T-cell (primary cell): ENCODE measurements at regions not wholly inside any gene's neighbourhood (a gene's known extent, or its start where the extent isn't known, plus 50 kb on each side); places are given as distances from the start of the nearest gene placed in this dataset.

Source experiments
- ATAC-seq, 4 experiments: fragments of 200-7000 bp in 3 of 4; fragments of 150-1000 bp in 1 of 4; cut with Tn5 transposase; replicated peaks in 1 of 4; 1 replicate in 3 of 4; 2 replicates in 1 of 4; pipeline ENCODE4 v1.10.0; 2021; ENCODE audit warnings: moderate library complexity in 3 of 4, mild to moderate bottlenecking in 2 of 4, moderate number of reproducible peaks in 1 of 4
- CTCF ChIA-PET, 2 donors: fragments of 300-600 bp; sonication (Branson Sonifier 250); formaldehyde crosslinking; loops; one replicate each; lab custom pipeline; 2022; ENCODE audit warnings: antibody characterized with exemption in 2 of 2; lab: Charles Lee
- POLR2A ChIA-PET, 2 donors: fragments of 300-600 bp; sonication (Branson Sonifier 250); formaldehyde crosslinking; loops; one replicate each; lab custom pipeline; 2022; ENCODE audit warnings: antibody characterized with exemption in 2 of 2; lab: Charles Lee
- DNase-seq, 35 experiments: peaks; one replicate each; pipeline versions ENCODE4 v3.0.0 to v3.0.0-alpha.2; 2013 to 2023
- H3K27ac ChIP-seq: one replicate; pipeline ENCODE4 v1.5.1; 2013; ENCODE audit warnings: low read length
- H3K27me3 ChIP-seq, 2 experiments: replicated peaks in 1 of 2; 1 replicate in 1 of 2; 2 replicates in 1 of 2; pipeline versions ENCODE4 v1.6.1 to v1.7.0; 2013; ENCODE audit warnings: low read length in 1 of 2, mixed read lengths in 1 of 2; ENCODE audit not compliant: control insufficient read depth in 2 of 2, insufficient read depth in 2 of 2; ENCODE audit errors: extremely low read depth in 1 of 2
- H3K36me3 ChIP-seq, 2 donors: 1 replicate in 1 of 2; 2 replicates in 1 of 2; pipeline versions ENCODE4 v1.6.1 to v1.7.0; 2013; ENCODE audit warnings: low read length in 1 of 2; ENCODE audit not compliant: control insufficient read depth in 2 of 2, insufficient read depth in 1 of 2; ENCODE audit errors: extremely low read depth in 1 of 2
- H3K4me1 ChIP-seq, 2 experiments: 1 replicate in 1 of 2; 2 replicates in 1 of 2; pipeline versions ENCODE4 v1.6.1 to v1.7.0; 2013; ENCODE audit warnings: low read length in 2 of 2, mixed read lengths in 1 of 2; ENCODE audit not compliant: insufficient read depth in 2 of 2, control insufficient read depth in 1 of 2; ENCODE audit errors: extremely low read depth in 1 of 2
- H3K4me3 ChIP-seq, 2 donors: 1 replicate in 1 of 2; 2 replicates in 1 of 2; pipeline versions ENCODE4 v1.5.1 to v1.7.0; 2013; ENCODE audit warnings: mild to moderate bottlenecking in 2 of 2, low read length in 1 of 2, moderate library complexity in 1 of 2; ENCODE audit not compliant: control insufficient read depth in 1 of 2; ENCODE audit errors: extremely low read depth in 1 of 2
- H3K9me3 ChIP-seq: 2 replicates; pipeline ENCODE4 v1.7.0; 2013
- H3K27ac Mint-ChIP-seq, 2 donors: one replicate each; pipeline ENCODE4 v1.8.0; 2020 to 2021; ENCODE audit warnings: mild to moderate bottlenecking in 2 of 2, mixed read lengths in 2 of 2
- H3K27me3 Mint-ChIP-seq, 2 donors: one replicate each; pipeline ENCODE4 v1.8.0; 2021 to 2022; ENCODE audit warnings: mixed read lengths in 2 of 2
- H3K36me3 Mint-ChIP-seq: one replicate; pipeline ENCODE4 v1.8.0; 2021; ENCODE audit warnings: mixed read lengths
- H3K4me1 Mint-ChIP-seq, 3 donors: one replicate each; pipeline ENCODE4 v1.8.0; 2020 to 2022; ENCODE audit warnings: mixed read lengths in 3 of 3, mild to moderate bottlenecking in 1 of 3
- H3K4me3 Mint-ChIP-seq, 3 donors: one replicate each; pipeline ENCODE4 v1.8.0; 2020 to 2022; ENCODE audit warnings: mild to moderate bottlenecking in 3 of 3, mixed read lengths in 3 of 3, moderate library complexity in 3 of 3
- H3K9me3 Mint-ChIP-seq, 3 donors: one replicate each; pipeline ENCODE4 v1.8.0; 2020 to 2022; ENCODE audit warnings: mixed read lengths in 3 of 3
- WGBS: methylation state at CpG from one replicate; pipeline ENCODE4 v1.1.5; 2013; ENCODE audit warnings: missing lambda C conversion rate; ENCODE audit not compliant: insufficient coverage; 5-methylcytosine and 5-hydroxymethylcytosine counted together

DNA sequence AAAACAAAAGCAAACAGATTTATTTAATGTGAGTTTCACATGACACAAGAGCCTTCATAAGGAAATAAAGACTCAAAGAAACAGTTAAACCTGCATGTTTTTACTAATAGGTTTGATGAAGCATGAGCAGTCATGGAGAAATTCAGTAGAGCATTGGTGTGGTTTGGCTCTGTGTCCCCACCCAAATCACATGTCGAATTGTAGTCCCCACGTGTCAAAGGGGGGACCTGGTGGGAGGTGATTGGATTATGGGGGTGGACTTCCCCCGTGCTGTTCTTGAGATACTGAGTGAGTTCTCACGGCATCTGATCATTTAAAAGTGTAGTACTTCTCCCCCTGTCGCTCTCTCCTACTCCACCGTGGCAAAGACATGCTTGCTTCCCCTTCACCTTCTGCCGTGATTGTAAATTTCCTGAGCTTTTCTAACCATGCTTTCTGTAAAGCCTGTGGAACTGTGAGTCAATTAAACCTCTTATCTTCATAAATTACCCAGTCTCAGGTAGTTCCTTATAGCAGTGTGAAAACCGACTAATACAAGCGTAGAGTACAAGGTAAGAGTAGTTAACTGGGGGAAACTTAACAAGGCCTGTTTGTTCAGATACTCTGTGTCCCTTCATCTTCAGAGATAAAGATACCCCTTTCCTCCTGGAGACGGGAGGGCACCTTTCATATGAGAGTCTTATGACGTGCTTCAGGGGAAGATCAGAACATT, 354.8 kb downstream of the SIPA1L2 start:
- no peaks in the 10 kb centered on the region for H3K9me3 ChIP-seq
- Mint-ChIP-seq H3K36me3 (no peaks in the 10 kb centered on the region), H3K4me1 (no peaks in the 10 kb centered on the region), H3K27me3 (peaks cover 14 to 23% of the 10 kb centered on the region in 2 donors), H3K4me3 (no peak overlapping the region), H3K27ac (no peak overlapping the region), H3K9me3 (no peaks in the 10 kb centered on the region)
- H3K4me1 ChIP-seq: no peaks in the 10 kb centered on the region
- DNase-seq (no peak), ATAC-seq (no peak)
- H3K36me3 ChIP-seq: no peaks in the 10 kb centered on the region
- no peak overlapping the region for H3K4me3 ChIP-seq
- H3K27ac ChIP-seq: no peak overlapping the region
- peaks cover 0 to 5% of the 10 kb centered on the region in 2 experiments for H3K27me3 ChIP-seq
- CTCF ChIA-PET: no interaction called here
- 85% methylated on average over 5 of the region's 11 CpGs for WGBS
- POLR2A ChIA-PET: interaction anchor here in 1 of 2 donors (0.6 kb wide), 1 partner anchor 23 kb away, joined by 4 read pairs; no protein-coding TSS in a partner anchor

DNA sequence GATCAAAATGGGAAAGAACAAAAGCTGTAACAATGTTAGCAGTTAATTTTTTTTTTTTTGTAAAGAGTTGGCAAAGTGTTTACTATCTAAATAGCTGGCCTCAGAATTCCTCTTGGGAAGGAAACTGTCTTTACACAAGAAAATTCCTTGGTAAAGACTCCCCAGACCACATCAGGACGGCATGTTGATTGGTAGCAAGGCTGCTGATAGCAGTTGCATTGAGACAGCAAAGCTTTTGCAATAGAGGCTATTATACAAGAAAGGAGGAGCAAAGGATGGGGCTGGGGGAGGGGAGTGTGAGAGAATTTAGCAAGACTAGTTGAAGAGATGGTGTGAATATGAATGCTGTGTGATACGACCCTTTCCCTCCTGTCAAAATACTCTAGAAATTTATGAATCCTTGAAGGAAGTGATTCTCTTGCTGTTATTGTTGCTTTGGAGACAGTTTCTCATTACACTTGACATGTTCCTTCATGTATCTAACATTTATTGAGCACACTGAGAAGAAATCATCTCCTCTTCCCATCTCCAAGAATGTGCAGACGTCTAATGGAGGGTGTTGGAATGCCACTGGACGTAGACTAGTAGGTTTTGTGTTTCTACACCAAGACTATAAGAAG, 355.6 kb downstream of the SIPA1L2 start:
- no peak overlapping the region for H3K27ac Mint-ChIP-seq
- Histone ChIP-seq H3K36me3 (no peaks in the 10 kb centered on the region), H3K4me3 (no peak overlapping the region), H3K4me1 (no peaks in the 10 kb centered on the region), H3K9me3 (no peaks in the 10 kb centered on the region), H3K27me3 (peaks cover 0 to 5% of the 10 kb centered on the region in 2 experiments), H3K27ac (no peak overlapping the region)
- H3K9me3 Mint-ChIP-seq: no peaks in the 10 kb centered on the region
- WGBS: no CpG with 5 or more reads among the region's 4 CpGs
- no peaks in the 10 kb centered on the region for H3K4me1 Mint-ChIP-seq
- no peaks in the 10 kb centered on the region for H3K36me3 Mint-ChIP-seq
- ChIA-PET POLR2A (no interaction called here), CTCF (no interaction called here)
- ATAC-seq (no peak), DNase-seq (no peak)
- no peak overlapping the region for H3K4me3 Mint-ChIP-seq
- H3K27me3 Mint-ChIP-seq: peaks cover 14 to 19% of the 10 kb centered on the region in 2 donors

DNA sequence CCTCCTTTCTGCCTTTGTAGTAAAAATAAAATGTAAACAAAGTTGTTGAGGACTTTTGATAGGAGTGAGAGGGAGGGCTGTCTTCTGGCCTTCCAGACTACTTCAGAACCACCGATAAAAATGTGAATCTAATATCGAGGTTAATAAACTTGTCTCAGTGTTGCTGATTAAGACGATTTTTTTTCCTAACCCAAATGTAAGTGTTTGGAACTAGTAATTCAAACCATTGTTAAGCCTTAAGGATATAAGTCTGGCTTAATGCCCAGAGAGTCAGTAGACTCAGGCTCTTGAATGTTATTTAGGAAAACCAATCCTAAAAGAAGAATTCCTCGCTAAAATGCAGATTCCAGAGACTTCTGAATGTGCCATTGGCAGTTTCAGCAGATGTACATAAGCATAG, 356.9 kb downstream of the SIPA1L2 start:
- CTCF ChIA-PET: no interaction called here
- H3K9me3 ChIP-seq: no peaks in the 10 kb centered on the region

DNA sequence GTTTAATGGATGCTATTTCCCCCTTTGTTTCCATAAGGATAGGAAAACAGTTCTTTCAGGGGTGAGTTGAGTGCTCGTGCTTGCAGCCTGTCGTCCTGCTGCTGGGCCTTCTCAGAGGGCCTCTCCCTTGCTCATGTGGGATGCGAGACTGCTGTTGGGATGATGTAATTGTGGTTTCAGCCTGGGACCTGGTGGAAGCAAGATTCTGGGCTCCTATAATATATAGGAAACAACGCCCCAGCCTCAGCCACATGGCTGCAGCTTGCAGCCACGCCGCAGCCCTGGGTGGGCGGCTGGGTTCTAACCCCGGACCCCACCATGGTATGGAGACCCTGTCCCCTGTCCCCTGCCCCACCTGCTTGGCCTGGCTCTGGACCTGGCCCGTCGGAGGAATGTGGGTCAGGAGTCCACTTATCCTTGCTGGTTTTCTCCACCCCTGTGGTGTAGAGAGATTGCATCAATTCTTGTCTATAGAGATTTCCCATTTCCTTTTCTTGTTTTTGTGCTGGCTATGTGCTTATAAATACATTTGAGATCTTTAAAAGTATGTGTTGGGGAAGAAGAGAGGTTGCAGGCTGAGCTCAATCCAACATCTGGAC, 357.8 kb downstream of the SIPA1L2 start:
- WGBS: 57% methylated on average over 5 of the region's 10 CpGs
- ATAC-seq (no peak), DNase-seq (no peak)
- Mint-ChIP-seq H3K9me3 (no peaks in the 10 kb centered on the region), H3K36me3 (no peaks in the 10 kb centered on the region), H3K4me1 (no peaks in the 10 kb centered on the region), H3K4me3 (no peak overlapping the region), H3K27me3 (peaks cover 14 to 21% of the 10 kb centered on the region in 2 donors), H3K27ac (no peak overlapping the region)
- Histone ChIP-seq H3K4me3 (no peak overlapping the region), H3K27me3 (peaks cover 0 to 5% of the 10 kb centered on the region in 2 experiments), H3K27ac (no peak overlapping the region), H3K4me1 (no peaks in the 10 kb centered on the region), H3K36me3 (no peaks in the 10 kb centered on the region), H3K9me3 (no peaks in the 10 kb centered on the region)
- ChIA-PET POLR2A (interaction anchor here in 1 of 2 donors (0.6 kb wide), 1 partner anchor 13 kb away, joined by 7 read pairs; no protein-coding TSS in a partner anchor), CTCF (no interaction called here)

More for the DNA sequence above, 356.9 kb downstream of the SIPA1L2 start:
- H3K4me1 ChIP-seq: no peaks in the 10 kb centered on the region
- peaks cover 0 to 5% of the 10 kb centered on the region in 2 experiments for H3K27me3 ChIP-seq
- ATAC-seq (no peak), DNase-seq (no peak)
- peaks cover 14 to 21% of the 10 kb centered on the region in 2 donors for H3K27me3 Mint-ChIP-seq
- no peak overlapping the region for H3K4me3 Mint-ChIP-seq
- POLR2A ChIA-PET: no interaction called here
- no peak overlapping the region for H3K4me3 ChIP-seq
- WGBS: 100% methylated on average over 1 of the region's 4 CpGs
- no peaks in the 10 kb centered on the region for H3K36me3 ChIP-seq
- H3K27ac Mint-ChIP-seq: no peak overlapping the region
- H3K36me3 Mint-ChIP-seq: no peaks in the 10 kb centered on the region
- H3K9me3 Mint-ChIP-seq: no peaks in the 10 kb centered on the region
- H3K27ac ChIP-seq: no peak overlapping the region
- no peaks in the 10 kb centered on the region for H3K4me1 Mint-ChIP-seq

DNA sequence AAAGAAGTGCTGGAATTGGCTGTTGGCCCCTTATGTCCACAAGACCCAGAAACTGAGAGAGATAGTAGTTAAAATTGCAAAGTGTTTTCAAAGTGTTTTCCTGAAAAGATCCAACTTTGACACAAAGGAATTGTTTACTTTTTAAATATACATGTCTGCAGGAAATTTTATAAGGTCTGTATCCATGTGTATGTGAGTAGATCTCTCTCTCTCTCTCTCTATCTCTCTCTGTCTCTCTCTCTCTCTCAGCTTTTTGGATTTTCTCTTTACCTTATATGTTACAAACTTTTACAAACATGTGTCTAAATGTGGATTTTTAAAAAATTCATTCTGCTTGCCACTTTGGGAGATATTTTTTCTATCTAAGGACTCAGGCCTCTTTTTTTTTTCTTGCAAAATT, 358.6 kb downstream of the SIPA1L2 start:
- Histone ChIP-seq H3K4me3 (no peak overlapping the region), H3K27me3 (peaks cover 0 to 5% of the 10 kb centered on the region in 2 experiments), H3K4me1 (no peaks in the 10 kb centered on the region), H3K9me3 (no peaks in the 10 kb centered on the region), H3K36me3 (no peaks in the 10 kb centered on the region), H3K27ac (no peak overlapping the region)
- no peak overlapping the region for H3K4me3 Mint-ChIP-seq
- H3K4me1 Mint-ChIP-seq: no peaks in the 10 kb centered on the region
- CTCF ChIA-PET: no interaction called here
- H3K27me3 Mint-ChIP-seq: peaks cover 6 to 16% of the 10 kb centered on the region in 2 donors
- H3K36me3 Mint-ChIP-seq: no peaks in the 10 kb centered on the region
- ATAC-seq: no peak
- DNase-seq: no peak
- no peaks in the 10 kb centered on the region for H3K9me3 Mint-ChIP-seq
- no peak overlapping the region for H3K27ac Mint-ChIP-seq
- POLR2A ChIA-PET: no interaction called here

DNA sequence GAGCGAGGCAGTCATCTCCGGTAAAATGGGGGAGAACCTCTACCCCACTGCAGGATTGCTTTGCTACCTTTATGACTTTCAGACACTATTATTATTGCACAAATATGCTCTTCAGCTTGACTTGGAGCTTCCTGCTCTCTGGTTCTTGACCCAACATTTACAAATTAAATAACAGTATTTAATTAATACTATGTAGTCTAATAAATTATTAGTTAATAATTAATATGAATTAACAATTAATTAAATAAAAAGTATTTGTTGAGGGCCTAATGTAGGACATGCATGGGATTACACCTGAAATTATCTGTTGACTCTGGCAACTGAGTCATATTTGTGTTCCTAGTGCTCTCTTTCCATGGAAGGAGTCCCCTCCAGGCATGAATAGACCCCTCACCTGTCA, 359.9 kb downstream of the SIPA1L2 start:
- Histone ChIP-seq H3K27me3 (peaks cover 0 to 5% of the 10 kb centered on the region in 2 experiments), H3K9me3 (no peaks in the 10 kb centered on the region), H3K36me3 (no peaks in the 10 kb centered on the region), H3K27ac (no peak overlapping the region), H3K4me1 (no peaks in the 10 kb centered on the region), H3K4me3 (no peak overlapping the region)
- Mint-ChIP-seq H3K27me3 (peaks cover 5 to 16% of the 10 kb centered on the region in 2 donors), H3K36me3 (no peaks in the 10 kb centered on the region), H3K9me3 (no peaks in the 10 kb centered on the region), H3K27ac (no peak overlapping the region), H3K4me1 (no peaks in the 10 kb centered on the region), H3K4me3 (no peak overlapping the region)
- ATAC-seq (no peak), DNase-seq (no peak)
- ChIA-PET CTCF (no interaction called here), POLR2A (no interaction called here)
- WGBS: 87% methylated on average over 2 of the region's 2 CpGs
